ENCODE measurements at regions not wholly inside any gene's neighbourhood (a gene's known extent, or its start where the extent isn't known, plus 50 kb on each side); places are given as distances from the start of the nearest gene placed in this dataset.

DNA sequence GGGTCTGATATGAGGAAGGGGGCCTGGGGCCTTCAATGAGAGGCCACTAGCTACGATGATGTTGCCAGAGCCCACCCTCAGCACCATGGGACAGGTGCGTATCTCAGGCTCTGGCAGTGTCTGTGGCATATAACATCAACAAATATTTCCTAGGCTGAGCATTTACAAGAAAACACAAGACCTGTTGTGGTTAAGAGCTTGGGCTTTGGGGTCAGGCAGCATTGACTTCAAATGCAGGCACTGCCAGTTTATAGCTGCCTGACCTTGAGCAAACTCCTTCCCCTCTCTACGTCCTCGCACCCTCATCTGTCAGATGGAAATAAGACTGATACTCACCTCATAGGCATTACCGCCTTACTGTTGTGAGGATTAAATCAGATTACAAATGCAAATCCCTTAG lies 156.0 kb downstream of the KATNAL1 start:
- no peak for DNase-seq

DNA sequence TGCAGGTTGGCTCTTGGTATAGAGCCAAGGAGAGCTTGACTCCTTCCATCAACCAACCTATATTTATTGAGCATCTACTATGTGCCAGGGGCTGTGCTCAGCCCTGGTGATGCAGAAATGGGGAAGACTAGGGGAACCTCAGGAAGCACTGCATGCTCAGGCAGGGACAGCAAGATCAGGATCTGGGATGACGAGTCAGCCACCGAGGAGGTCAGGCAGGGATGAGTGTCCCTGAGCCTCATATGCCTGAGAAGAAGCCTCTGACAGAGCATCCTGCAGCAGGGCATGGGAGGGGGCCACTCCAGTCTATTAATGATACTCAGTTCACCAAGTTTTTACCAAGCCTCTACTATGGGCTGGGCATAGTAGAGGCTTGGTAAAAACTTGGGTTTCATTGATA lies 158.1 kb downstream of the KATNAL1 start:
- DNase-seq: no peak

DNA sequence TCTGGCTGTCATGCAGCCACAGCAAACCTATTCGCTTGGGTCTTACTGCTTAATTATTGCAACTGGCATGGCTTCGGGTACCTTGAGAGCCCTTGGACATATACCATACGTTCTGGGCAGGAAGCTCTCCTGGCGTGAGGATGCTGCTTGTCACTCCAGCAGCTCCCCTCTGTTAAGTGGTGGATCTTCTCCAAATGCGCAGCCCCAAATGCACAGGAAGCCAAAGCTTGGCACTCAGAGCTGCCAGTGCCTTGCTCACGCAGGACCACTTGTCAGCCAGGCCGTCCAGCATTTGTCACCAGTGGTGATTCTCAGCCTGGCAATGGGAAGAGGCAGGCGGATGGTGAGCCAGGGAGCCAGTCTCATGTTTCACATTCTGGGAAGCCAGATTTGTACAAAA lies 158.6 kb downstream of the KATNAL1 start:
- DNase-seq: no peak

DNA sequence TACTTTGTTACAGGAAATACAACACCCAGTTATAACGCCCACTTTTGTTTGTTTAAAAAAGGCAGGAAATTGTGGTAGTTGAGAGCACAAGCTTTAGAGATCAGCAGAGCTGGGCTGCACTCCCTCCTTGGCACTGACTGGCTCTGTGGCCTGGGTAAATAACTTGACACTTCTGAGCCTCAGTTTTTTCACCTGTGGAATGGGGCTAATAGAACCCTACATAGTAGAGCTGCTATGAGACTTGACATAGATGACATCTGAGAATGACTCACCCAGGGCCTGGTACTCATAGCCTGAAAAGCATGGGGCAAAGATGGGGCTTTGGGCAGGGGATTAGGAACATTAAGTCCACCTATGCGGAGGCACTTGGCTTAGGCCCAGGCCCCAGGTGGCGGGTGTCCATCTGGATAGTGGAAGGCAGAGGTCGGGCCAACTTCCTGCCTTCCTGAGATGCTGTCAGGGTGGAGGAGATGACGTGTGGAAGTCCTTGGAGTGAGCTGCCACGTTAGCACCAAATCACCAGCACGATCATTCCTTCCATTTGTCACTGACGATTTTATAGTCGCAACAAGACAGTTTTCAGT lies 159.1 kb downstream of the KATNAL1 start:
- no peak for DNase-seq

DNA sequence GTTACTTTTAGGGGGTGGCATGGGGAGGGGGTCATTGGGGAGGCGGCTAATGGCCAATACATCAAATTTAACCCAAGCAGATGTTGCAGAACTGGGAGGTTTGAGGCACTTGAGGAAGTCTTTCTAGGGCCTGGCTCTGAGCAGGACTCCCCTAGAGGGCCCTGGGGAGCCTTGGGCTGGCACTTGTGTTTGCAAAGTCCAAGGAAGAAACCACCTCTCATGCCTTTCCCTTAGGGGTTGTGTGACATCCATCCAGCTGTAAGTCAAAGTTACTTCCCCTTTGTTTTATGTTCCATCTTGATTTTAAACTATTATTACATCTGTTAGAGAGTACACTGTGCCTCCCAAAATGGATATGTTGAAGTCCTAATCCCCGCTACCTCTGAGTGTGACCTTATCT lies 159.9 kb downstream of the KATNAL1 start:
- no peak for DNase-seq

DNA sequence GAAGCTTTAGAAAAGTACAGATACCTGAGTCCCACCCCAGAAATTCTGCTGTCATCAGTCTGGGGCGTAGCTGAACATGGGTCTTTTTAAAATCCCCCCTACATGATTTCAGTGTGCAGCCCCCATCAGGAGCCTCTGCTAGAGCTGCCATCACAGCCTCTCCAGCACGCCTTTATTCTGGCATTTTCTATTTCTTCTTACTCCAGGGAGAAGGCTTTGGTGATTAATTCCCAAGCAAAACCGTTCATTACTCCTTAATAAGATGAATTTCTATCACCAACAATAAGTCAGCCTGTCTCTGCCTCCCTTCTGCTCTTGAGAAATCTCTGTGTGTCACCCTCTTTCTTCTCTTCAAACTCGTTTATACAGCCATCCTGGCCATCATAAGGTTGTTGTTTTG lies 160.3 kb downstream of the KATNAL1 start:
- no peak for DNase-seq

DNA sequence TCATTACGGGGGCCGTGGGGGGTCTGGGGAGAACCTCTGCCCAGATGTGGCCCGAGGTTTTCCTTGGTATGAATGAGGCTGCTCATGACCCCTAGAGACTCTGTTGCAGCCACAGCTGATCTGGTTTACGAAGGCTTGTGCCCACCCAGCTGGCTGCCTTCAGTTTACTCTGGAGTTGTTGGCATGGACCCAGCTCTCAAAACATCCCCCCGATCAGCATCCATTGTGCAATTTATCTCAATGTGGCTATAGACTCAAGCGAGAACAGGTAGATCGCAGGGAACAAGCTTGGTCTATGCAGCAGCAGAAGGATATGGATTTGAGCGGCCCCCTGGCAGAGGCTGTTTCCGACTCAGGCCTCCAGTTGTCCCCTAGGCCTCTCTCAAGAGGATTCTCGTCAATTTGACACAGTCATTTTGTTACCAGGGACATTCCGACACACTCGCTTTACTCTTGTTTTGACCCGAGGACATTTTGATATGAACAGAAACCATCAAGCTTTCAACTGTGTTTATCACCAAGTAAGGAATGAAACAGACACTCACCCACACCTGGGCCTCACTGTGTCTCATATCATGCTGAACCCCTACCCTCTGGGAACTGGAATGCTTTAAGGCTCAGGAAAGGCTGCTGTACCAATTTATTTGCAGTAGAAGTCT lies 161.5 kb downstream of the KATNAL1 start:
- DNase-seq: peak in 1 of 2 donors; percentile 41

DNA sequence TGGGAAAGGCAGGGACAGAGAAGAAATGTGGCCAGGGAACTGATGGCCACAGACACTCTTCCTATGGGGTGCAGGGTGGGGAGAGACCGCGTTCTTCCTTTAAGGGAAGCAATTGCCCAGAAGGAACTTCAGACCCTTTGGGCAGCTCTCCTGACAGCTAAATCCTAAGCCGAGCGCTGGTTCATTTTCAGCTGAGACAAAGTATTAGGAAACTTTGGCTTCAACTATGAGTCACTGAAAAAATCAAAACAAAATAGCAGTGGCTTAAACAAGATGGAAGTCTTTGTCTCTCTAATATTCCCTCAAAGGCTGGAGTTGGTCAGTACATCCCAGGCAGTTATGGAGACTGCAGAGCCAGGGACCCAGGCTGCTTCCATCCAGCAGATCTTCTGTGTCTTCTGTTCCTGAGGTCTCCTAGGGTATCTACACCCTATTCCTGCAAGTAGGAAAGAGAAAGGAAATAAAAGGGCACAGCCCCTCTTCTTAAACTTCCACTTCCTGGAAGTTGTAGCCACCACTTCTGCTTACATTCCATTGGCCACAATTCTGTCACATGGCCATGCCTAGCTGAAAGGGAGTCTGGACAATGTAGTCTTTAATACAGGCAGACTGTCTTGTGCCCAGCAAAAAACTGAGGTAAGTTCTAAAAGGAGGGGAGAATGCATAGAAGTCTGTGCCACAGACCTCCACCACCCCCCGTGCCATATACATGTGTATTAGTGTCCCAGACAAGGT lies 163.5 kb downstream of the KATNAL1 start:
- DNase-seq: no peak

DNA sequence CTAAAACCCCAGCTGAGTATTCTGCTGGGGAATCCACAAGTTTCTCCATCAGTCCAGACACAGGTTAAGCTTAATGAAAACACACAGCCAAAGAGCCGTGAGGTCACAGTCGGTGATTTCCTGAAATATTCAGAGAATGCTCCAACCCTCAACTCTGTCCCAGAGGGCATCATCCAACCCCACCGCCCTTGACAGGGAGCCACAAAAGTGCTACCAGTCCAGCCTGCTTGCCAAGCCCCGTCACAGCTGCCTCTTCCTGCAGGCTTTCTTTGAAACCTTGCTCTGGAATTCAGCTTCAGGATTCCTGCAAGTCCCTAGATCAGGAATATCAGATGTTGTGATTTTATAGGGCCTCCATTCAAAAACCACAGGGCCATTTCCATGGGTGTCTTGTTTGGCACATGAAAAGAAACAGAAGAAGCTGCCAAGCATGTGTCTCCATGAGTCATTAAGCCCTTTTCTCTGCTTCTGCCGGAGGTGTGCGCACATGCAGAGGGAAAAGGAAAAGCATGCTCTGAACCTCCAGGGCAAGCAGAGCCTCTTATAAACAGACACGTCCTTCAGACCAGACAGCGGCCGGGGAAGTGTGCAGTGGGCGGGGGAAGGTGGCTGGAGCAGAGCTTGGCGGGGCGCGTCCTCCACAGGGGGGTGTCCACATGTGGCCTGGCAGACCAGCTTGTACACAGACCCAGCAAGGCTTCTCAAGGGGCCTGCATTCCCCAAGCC lies 164.7 kb downstream of the KATNAL1 start:
- DNase-seq: no peak

DNA sequence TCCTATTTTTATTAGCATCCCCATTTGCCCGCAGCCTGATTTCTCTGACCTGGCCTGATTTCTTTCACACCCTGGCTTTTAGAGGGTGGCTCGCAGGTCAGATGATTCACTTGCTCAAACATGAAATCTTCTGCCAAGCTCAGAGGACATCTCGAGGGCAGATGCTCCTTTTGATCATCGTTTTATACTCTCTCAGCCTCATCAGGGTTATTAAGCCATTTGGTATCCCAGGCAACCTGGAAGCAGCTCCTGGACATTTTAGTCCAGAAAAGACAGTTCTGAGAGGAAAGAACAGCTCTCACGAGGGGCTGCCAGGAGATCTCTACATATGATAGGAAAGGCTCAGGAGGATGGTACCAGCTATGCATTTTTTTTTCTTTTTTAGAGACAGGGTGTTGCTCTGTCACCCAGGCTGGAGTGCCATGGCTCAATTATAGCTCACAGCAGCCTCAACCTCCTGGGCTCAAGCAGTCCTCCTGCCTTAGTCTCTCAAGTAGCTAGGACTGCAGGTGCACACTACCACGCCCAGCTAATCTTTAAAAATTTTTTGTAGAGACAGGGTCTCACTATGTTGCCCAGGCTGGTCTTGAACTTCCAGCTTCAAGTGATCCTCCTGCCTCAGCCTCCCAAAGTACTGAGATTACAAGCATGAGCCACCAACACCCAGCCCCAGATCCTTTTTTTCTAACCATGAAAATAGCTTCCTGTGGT lies 165.4 kb downstream of the KATNAL1 start:
- no peak for DNase-seq

DNA sequence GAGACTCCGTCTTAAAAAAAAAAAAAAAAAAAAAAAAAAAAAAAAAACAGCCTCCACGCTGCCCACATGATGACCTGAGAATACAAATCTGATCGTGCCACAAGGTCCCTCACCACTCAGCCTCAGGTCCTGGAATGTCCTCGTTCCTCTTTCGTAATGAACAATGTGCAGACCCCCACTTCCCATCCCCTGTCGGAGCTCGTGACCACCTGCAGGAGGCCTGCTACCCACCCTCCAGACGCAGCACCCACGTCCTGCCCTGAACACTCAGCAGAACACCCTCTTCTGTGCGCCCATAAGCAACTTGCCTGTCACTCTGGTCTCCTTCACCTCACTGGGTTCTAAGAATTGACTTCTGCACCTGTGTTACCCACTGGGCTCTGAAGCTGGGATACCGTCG lies 166.4 kb downstream of the KATNAL1 start:
- no peak for DNase-seq

DNA sequence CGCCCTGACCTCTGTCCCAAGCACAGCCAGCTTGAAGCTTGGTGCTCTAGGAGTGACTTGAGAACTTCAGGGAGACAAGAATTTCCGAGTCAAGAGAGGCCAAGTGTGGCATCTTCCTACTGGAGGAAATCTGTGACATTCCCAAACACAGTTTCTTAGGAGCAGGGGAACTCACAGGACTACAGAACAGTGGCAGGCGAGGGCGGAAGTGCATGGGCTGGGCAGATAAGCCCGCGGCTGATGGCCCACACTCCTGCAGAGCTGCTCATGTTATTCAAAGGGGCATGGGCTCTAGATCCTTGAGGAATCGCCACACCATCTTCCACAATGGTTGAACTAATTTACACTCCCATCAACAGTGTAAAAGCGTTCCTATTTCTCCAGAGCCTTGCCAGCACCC lies 168.8 kb downstream of the KATNAL1 start:
- no peak for DNase-seq

DNA sequence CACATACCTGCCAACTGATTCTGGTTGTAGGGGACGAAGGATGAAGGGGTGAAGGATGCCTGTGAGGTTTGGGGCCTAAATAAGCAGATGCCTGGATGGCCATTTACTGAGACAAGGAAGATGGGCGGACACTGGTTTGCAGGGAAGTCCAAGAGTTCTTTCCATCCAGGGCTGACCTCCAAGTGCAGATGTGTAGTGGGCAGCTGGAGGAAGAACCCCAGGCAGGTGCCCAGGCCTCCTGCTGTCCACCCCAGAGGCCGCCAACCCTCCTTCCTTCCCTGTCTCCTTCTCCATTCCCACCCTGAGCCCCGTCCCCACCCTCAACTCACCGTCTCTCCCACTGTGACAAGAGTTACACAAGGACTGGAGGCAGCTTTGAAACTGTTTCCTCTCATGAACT lies 171.5 kb downstream of the KATNAL1 start:
- DNase-seq: no peak

DNA sequence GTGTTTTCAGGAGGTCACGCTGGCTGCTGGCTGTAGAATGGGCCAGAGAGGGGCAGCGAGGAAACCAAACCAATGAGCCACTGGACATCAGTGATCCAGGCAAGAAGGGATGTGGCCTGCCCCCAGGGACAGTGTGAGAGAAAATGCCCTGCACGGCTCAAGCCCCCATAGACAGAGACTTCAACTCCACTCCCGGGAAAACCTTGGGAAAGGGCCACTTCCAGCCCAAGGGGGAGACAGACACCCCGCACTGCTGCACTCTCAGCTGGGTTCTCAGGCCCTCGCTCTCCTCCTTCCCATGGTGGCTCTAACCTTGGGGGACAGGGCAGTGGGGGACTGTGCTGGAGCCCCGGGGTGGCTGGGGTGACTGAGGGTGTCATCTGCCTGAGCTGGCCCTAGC lies 172.0 kb downstream of the KATNAL1 start:
- DNase-seq: no peak

DNA sequence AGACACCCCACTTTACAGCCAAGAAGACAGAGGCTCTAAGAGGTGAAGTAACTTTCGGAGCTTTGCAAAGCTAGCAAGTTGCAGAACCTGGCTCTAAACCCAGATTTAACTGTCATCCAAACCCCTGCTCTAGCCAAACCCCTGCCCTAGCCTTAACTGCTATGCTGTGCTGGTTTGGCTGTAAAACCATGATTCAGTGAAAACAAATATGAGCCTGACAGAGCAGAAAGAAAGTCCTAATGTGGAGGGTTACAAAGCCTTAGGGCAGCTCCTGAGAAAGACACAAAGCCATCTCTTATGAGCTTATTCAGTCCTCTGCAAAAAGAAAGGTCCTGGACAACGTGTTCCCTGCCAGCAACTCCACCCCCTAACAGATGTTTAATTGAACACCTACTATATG lies 172.8 kb downstream of the KATNAL1 start:
- DNase-seq: no peak

DNA sequence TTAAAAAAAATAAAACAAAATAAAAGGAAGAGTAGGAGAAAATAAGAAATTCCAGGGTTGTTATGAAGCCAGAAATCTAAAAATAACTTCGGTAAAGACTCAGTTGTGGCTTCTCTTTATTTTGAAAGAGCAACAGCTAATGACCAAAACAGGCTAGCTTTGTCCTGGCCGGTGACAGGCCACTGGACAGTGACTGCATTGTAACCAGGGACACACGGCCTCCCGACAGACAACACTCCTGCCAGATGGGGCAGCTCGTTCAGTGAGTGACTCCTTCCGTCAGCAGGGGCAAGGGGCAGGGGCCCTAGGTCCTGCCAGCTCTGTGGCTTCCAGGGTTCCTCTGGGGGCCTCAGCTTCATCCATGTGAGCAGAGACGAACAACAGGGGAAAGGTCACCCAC lies 173.4 kb downstream of the KATNAL1 start:
- DNase-seq: no peak

DNA sequence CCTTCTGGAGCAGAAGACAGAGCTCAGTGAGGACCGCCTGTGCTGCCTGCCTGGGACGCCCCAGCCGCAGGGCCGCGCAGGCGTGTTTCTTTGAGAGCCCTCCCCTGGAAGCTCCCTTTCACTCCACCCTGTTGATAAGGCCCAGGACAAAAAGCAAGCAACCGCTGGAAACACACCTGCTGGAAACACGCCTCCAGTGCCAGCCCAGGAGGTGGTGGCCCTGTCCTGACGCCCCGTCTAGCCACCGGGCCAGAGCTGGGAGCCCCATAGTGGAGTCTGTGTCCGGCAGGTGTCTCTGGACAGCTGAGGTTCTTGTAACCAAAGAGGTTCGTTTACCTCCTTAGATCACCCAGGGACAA lies 173.8 kb downstream of the KATNAL1 start:
- no peak for DNase-seq

DNA sequence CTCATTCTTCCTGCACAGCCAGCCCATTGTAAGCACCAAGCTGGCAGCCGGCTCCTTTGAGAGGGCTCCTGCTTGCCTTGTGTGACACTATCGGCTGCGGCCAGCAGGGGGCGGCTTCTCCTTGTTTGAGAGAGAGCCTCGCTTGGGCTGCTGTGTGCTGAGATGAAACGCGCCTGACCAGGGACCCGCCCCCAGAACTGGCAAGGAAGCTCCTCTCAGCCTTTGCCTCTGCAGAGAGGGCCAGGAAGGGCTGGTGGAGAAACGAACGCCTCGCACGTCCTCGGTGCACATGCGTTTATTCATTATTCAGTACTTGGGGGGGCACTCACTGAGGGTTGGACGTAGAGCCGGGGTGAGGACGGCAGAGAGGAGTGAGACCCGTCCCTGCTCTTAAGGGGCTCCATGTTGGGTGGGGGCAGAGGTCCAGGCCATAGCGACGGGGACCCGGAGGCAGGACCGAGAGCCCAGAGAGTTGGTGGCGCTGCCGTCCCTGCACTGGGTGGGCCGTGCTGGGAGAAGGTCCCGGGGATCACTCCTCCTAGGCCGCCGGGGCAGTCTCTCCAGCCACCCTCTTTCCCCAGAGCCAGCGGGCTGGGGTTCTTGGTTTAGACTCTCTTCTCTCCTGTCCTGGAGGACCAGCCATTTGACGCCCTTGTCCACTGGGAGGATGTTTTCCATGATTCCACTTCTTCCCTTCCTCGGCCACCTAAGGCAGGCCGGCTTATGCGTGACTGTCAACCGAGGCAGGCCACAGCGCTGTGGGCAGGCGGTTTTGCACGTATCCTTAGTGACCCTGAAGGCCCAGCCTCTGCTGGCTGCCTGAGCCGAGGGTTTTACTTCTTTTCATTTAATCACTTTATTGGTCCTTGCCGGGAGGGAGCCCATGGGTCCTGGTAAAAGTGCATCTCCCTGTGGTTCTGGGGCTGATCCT lies 174.5 kb downstream of the KATNAL1 start:
- peak; percentile 98 to 99 for DNase-seq

DNA sequence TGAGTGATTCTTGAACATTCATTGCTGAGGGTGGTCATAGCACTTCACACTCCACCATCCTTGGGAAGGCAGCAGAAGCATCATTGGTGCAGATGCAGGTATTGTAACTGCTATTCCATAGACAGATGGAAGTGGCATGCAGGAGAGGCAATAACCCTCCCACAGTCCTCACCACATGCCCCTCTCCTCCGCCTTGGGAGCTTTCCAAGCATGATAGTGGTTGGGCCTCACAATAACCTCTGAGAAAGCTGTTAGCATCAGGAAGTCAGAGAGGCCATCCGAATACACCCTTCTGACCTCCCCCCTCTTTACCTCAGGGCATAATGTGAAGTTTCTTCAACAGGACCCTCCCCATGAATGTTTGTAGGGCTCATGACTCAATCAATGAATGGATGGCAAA lies 177.9 kb downstream of the KATNAL1 start:
- no peak for DNase-seq

DNA sequence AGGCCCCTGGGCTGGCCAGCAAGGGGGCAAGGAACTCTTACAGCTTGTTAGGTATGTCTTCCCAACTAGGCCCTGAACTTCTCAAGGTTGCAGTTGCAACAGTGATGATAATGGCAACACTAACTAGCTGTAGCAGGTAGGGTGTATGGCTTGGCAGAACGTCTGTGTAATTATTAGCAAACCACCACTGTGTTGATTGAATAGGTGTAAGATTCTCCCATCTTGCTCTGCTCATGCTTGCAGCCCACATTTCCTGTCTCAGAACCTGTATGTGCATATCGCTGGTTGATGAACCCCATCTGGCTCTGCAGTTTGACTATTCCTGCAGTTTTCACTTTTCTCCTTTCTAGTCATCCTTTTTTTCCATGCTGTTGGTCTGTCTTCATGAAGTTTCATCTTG lies 178.8 kb downstream of the KATNAL1 start:
- no peak for DNase-seq

DNA sequence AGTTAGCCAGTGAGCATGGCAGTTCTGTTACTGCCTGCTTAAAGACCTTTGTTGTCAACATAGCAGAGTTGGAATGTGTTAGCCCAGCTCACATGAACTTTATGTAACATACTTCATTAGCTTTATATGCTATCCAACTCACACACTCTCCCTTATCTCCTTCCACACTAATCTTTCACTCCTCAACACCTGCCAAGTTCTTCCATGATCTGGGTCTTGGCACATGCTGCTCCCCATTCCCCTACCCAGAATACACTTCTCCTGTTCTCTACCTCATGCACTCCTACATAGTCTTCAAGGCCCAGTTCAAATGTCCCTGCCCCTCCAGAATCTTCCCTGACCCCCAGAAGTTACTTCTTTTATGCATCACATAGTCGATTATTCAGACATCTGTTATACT lies 179.3 kb downstream of the KATNAL1 start:
- no peak for DNase-seq

DNA sequence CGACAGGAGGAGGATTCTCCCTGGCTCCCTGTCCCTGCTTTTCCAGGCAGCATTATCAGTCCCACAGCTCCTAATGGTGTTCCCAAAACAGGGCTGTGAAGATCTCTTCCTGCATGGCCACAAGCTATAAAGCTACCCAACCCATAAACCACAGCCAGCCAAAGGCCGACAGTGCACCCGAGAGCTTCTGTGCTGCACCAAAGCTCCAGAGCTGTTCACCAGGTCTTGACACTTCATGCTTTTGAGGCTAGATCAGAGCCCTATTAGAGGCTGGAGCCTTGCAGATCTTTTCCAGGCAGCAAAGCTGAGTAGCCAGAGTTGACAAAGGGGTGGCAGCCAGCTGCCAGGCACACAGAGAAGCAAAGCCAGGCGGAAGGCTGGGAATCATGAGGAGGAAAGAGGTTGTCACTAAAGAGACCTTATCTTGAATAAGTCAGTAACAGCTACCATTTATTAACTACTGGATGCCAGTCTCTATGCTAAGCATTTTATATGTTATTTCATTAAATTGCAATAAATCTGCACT lies 180.4 kb downstream of the KATNAL1 start:
- DNase-seq: no peak
